NK-92 (cell line): ENCODE measurements at regions not wholly inside any gene's neighbourhood (a gene's known extent, or its start where the extent isn't known, plus 50 kb on each side); places are given as distances from the start of the nearest gene placed in this dataset.

Experiments
- DNase-seq: peaks from one replicate; lab custom pipeline; 2025; ENCODE audit not compliant: unreplicated experiment; lab: John Stamatoyannopoulos, UW

DNA sequence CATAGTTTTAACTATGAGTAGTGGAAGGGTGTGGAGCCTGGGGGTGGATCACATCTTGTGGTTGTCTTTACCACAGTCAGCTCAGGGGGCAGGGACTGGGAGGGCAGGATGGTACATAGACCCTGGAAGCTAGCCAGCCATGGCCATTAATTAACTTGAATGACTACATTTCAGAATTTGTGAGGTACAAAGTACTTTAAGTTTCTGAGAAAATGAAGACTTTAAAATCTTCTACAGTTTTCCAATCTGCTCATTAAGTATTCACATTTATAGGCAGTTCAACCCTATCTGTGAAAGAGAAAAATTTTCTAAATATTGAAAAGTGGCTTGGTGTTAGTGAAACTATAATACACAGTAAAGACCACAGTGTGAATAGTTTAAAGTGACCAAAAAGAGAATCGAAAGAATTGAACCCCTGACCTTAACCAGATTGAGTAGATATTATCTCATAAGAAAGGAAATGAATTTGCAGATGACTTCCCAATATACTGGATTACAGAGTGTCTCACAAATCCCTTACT is 234.2 kb upstream of the MEF2C start:
- DNase-seq: no peak

- no peak for DNase-seq
These were observed 228.1 kb upstream of the MEF2C start for GRCh38 chr5:89110916-89111646.

- no peak for DNase-seq
These were observed 223.5 kb upstream of the MEF2C start for GRCh38 chr5:89106480-89106879.

DNA sequence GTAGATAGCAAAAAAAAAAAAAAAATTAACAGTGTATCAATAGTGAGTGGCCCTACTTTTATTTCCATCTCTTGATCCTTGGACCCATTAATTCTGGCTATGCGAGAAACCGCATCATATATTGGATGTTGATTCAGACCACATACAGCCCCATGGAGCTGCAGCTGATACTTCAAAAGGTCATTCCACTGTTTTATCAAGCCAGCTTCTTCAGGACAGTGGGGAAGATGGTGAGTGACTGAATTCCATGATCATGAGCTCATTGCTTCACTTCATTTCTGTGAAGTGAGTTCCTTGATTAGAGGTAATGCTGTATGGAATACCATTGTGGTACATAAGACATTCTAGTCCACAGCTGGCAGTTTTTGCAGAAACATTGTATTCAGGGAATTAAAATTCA is 222.9 kb upstream of the MEF2C start:
- no peak for DNase-seq

GRCh38 chr5:89105171-89105695 is 222.2 kb upstream of the MEF2C start:
- DNase-seq: no peak

DNA sequence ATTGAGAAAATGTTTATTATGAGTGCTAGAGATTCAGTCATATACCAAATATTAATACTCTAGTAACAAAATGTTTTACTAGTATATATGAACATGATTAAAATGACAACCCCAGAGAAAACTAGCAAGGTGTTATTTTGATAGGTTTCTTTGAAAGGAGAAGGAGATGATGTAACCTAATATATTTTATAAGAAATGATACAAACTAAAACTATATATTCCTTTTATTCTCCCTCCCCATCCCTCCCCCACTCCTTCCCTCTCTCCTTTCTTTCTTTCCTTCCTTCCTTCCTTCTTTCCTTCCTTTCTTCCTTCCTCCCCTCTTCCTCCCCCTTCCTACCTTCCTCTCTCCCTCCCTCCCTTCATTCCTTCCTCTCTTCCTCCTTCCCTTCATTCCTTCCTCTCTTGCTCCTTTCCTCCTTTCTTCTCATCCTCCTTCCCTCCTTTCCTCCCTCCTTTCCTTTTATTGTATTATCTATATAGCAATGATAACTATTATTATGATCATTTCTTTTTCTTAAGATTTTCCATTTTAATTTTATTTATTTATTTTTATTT is 215.3 kb upstream of the MEF2C start:
- no peak for DNase-seq

- DNase-seq: no peak
These were observed 214.1 kb upstream of the MEF2C start for GRCh38 chr5:89097103-89097502.

DNA sequence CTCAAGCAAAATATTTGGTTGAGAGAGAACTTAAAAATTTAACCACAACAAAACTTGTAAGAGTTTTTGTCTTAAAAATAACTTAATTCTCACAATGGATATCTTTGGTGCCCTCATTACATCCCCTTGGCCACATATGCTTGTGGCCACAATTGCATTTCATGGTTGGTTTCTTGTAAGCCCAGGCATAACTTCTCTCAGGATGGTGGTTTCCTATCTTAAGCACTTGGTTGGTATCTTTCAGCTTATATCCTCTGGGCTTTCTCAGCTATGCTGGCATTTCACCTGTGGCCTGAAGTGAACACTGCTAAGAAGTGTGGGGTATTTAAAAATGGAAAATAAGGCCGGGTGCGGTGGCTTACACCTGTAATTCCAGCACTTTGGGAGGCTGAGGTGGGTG is 212.4 kb upstream of the MEF2C start:
- no peak for DNase-seq

DNA sequence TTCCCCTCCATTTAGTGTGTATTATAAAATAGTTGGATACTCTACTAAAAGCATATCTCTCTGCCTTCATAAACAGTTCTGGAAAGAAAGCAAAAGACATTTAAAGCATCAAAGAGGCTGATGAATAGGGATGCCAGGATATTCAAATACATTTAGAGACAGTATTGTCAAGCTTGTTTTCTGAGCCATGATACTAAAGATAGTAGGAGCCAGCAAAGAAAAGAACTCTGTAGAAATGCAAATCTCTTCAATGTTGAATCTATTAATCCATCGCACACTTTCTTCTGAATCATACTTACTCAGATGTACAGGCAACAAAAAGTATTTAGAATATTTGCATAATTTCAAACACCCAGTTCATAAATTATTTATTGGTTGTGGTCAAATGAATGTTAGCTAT is 207.1 kb upstream of the MEF2C start:
- DNase-seq: no peak

DNA sequence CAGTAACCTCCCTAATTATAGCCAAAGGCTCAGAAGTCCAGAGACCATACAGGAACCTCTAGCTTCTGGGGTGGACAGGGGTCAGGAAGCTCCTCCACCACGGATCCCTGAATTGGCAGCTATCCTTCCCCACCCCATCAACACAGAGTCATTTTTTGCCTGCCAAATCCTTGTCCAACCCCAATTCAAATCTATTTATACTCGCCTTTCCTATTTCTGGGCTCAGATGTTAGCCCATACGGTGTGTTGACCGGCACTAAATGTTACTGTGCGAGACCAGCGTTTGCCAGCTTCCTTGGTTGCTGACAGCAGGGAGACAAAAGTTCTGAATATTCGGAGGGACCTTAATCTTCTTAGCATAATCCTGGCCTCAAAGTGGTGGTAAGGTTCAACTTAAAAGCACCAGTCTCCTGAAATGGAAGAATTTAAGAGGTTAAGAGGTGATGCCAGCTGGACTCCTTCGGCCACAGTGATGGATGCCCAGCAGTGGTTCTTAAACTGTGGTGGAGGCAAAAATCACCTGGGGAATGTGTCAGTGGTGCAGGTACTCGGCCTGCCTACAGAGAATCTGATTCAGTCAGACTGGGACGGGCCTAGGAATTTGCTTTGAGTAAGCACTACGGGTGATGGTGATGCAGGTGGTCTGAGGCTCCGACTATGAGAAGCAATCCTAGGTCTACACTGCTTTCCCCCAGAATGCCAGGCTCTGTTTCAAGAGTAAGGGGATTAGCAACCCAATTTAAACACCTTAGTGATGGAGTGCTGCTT is 204.8 kb upstream of the MEF2C start:
- DNase-seq: no peak

GRCh38 chr5:89087128-89087527 is 204.1 kb upstream of the MEF2C start:
- no peak for DNase-seq

DNA sequence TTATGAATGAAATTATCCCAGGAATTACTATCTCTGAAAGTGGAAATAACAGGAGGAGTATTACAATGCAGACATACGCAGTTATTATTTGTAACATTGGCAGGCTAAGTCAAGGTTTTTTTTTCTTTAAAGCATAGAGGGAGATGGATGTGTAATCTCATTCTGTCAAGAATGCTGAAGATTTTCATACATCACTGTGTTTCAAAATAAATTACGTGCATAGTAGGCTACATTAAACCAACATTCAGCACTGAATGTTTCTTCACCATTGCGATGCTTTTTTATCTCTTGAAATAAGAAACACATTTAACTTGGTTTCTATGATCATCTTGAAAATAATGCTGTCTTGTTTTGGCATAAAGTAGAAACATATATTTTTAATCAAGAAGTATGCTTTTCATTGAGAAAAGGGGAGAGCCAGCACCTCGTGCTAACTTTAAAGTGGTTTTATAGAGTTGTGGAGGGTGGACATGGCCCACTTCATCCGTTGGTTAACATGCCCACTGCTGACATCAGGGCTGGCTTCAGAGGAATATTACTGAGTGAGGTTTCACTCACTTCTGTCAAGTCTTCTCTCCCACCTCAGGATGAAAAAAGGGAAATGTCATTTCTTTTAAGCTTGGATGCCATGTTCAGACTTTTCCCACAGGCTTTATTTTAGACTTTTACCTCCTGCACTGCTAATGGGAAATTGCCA is 203.6 kb upstream of the MEF2C start:
- DNase-seq: no peak

DNA sequence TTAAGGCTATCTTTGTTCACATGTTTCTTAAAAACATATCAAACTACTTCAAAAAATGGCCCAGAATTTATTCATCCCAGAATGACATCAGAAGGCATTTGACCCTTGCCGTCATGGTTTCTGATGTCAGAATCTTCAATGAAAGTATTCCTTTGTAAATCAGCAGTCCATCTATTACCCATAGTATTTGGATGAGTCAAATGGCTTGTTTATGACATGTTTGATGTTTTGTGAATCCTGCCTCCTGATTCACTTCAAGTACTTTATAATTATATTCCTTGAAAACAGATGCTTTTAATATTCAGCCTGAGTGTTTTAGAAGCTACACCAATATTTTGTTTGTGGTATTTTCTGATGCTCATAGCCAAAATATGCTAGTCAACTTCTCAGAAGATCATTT is 200.8 kb upstream of the MEF2C start:
- DNase-seq: no peak

- no peak for DNase-seq
These were observed 198.4 kb upstream of the MEF2C start for GRCh38 chr5:89081360-89081759.

DNA sequence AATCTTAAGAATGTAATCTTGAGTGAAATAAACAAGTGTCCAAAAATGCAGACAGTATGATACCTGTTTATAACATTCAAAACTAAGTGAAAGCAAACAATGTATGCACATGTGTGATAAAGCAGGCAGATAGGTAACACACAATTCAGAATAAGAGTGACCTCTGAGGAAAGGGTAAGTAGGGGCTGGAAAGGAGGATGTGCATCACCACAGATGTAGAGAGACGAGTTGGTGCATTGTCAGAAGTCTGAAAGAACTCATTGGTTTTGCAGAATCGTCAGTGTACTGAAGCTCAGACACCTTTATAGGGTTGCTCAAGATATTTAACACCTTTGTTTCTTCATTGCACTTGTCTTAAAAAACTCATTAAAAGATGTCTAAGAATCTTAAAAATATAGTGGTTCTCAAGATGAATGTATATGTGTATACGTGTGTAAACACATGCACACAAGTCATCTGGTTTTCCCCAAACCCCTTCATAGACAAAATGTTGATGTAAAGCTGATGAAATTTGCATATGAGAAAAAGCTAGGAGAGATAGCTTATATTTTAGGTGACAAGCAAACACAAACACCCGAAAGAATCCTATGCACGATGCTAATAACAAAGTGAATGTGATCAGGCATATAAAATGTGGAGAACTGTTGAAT is 197.6 kb upstream of the MEF2C start:
- DNase-seq: no peak

DNA sequence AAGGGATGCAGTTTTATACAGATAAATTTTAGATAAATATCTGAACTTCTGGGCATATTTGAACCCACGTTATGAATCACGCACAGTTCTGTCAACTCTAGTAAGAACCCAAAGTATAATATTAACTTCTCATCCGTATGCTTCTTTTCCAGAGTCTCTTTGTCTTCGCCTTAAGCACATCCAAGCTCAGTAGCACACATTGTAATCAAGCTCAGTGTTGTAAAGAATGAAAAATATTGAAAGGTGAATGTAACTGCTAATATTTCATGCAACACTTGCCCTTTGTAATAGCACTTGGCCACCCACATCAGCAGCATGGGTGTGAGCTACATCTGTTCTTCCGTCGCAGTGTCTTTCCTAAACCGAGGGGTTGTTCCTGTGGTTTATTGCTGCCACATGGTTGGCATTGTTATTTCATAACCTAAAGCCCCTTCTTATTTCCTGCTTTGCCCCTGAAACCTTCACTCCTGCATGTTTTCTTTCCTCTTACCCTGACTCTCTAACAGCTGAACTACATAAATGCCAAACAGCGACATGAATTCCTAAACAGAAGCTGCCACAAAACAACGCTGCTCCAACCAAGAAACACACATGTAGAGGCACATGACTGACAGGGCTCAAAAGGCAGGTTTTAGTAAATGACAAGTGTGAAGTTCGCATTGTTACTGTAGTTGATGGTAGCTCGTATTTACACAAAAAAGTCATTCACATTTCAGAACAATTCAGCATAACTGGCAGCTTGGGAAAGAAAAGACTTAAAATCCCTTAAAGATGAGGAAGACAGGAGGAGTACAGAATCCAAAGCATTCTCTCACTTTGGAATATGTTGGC is 190.1 kb upstream of the MEF2C start:
- DNase-seq: no peak

- no peak for DNase-seq
These were observed 189.0 kb upstream of the MEF2C start for GRCh38 chr5:89071941-89072331.

- no peak for DNase-seq
These were observed 188.3 kb upstream of the MEF2C start for GRCh38 chr5:89071101-89071940.

- no peak for DNase-seq
These were observed 186.6 kb upstream of the MEF2C start for GRCh38 chr5:89069591-89069990.
